BLaER1 treated with 17β-estradiol and CSF1 and Interleukin-3, amounts not matched to agents 10 nM and 100 nM (cell line): ENCODE measurements at regions not wholly inside any gene's neighbourhood (a gene's known extent, or its start where the extent isn't known, plus 50 kb on each side); places are given as distances from the start of the nearest gene placed in this dataset.
A peak's percentile ranks its signal among the peaks of the same experiment; 100 is the strongest.
"Not testable (repeated sequence)": the region's sequence is repeated elsewhere in the genome, so short reads cannot be mapped to it uniquely, and the experiment has no call there.

ENCODE experiments used
- H3K27ac ChIP-seq, 11 experiments: shearing (Covaris generic); formaldehyde crosslinking; 2 replicates each; pipeline ENCODE4 v1.8.1; 2022
- H3K27me3 ChIP-seq, 11 experiments: shearing (Covaris generic); formaldehyde crosslinking; 2 replicates each; pipeline ENCODE4 v1.8.1; 2022
- H3K36me3 ChIP-seq, 11 experiments: shearing (Covaris generic); formaldehyde crosslinking; 2 replicates each; pipeline ENCODE4 v1.8.1; 2022
- H3K4me1 ChIP-seq, 10 experiments: shearing (Covaris generic); formaldehyde crosslinking; 2 replicates each; pipeline ENCODE4 v1.8.1; 2022
- H3K4me2 ChIP-seq, 11 experiments: shearing (Covaris generic); formaldehyde crosslinking; 2 replicates each; pipeline ENCODE4 v1.8.1; 2022
- H3K4me3 ChIP-seq, 10 experiments: shearing (Covaris generic); formaldehyde crosslinking; 2 replicates each; pipeline ENCODE4 v1.8.1; 2022
- H3K9ac ChIP-seq, 11 experiments: shearing (Covaris generic); formaldehyde crosslinking; 2 replicates each; pipeline ENCODE4 v1.8.1; 2022
- H3K9me3 ChIP-seq, 11 experiments: shearing (Covaris generic); formaldehyde crosslinking; replicated peaks in 1 of 11; 2 replicates each; pipeline ENCODE4 v1.8.1; 2022
- H4K20me1 ChIP-seq, 11 experiments: shearing (Covaris generic); formaldehyde crosslinking; 2 replicates each; pipeline ENCODE4 v1.8.1; 2022
- Cebpa-rat ChIP-seq, 11 experiments: shearing (Covaris generic); IDR thresholded peaks; 2 replicates each; pipeline ENCODE4 v1.8.1; 2022

DNA sequence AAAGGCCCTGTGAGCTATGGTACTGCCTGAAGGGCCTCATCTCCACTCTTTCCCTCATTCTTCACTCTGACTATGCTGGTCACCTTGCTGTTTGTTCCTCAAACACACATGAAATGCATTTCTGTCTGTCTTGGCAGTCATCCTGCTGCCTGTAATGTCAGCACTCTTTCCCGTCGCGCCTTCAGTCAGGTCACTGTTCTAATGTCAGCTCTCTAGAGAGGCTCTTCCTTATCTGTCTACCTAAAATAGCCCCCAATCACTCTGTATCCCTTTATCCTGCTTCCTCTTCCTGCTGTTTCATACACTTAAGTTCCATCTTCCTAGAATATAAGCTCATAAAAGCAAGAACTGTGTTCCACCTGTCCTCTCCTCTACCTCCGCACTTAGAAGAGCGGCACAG is 215.5 kb downstream of the ZNF33B start:
- no peak for TF ChIP-seq Cebpa-rat (IDR thresholded peaks at IDR 0.05)
- no peak overlapping the region for H3K4me3 ChIP-seq
- H3K9me3 ChIP-seq: no peaks in the 10 kb centered on the region
- H3K4me2 ChIP-seq: no peak overlapping the region
- no peaks in the 10 kb centered on the region for H4K20me1 ChIP-seq
- no peak overlapping the region for H3K27ac ChIP-seq
- no peaks in the 10 kb centered on the region for H3K36me3 ChIP-seq
- no peaks in the 10 kb centered on the region for H3K27me3 ChIP-seq
- no peak overlapping the region for H3K9ac ChIP-seq
- H3K4me1 ChIP-seq: no peaks in the 10 kb centered on the region

DNA sequence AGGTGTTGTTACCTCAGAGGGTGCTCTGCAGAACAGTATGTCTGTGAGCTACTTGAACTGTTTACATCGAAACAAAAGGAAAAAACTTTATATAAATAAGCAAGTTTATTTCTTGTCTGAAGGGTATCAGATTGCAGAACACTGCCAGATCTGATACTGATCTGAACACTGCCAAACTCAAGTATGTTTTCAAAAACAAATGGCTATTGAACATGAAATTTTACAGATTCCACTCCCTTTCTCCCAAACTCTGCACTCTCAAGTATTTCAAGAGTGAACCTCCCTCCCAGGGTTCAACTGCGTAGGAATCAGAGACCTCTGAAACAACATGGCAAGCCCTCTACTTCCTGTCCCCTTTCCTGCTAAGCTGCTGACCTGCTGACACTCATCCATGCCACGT is 216.6 kb downstream of the ZNF33B start:
- no peak overlapping the region for H3K27ac ChIP-seq
- no peaks in the 10 kb centered on the region for H3K9me3 ChIP-seq
- H3K4me1 ChIP-seq: no peaks in the 10 kb centered on the region
- TF ChIP-seq Cebpa-rat (IDR thresholded peaks at IDR 0.05): no peak
- no peaks in the 10 kb centered on the region for H4K20me1 ChIP-seq
- H3K4me3 ChIP-seq: no peak overlapping the region
- H3K9ac ChIP-seq: no peak overlapping the region
- no peaks in the 10 kb centered on the region for H3K36me3 ChIP-seq
- H3K4me2 ChIP-seq: no peak overlapping the region
- no peaks in the 10 kb centered on the region for H3K27me3 ChIP-seq

DNA sequence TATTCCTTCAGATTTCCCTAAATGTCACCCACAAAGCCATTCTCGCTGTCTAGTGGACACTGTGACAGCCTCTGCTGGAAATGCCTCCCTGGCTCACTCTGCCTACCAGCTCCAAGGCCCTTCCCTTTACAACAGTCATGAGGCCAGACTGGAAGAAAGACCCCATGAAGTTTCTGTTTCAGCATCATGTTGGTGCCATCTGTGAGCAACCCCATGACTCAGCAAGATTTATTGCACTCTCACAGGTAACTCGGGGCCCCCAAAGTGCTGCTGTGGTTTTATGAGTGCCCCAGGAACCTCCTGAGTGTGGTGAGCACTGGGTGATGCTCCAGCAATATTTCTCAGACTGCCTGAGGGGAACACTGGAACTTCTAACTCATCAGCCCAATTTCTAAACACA is 218.6 kb downstream of the ZNF33B start:
- Histone ChIP-seq H3K4me2 (no peak overlapping the region), H3K27me3 (no peaks in the 10 kb centered on the region), H3K4me3 (no peak overlapping the region), H3K36me3 (no peaks in the 10 kb centered on the region), H4K20me1 (no peaks in the 10 kb centered on the region), H3K27ac (no peak overlapping the region), H3K9ac (no peak overlapping the region), H3K4me1 (no peaks in the 10 kb centered on the region), H3K9me3 (no peaks in the 10 kb centered on the region)
- TF ChIP-seq Cebpa-rat (IDR thresholded peaks at IDR 0.05): no peak

DNA sequence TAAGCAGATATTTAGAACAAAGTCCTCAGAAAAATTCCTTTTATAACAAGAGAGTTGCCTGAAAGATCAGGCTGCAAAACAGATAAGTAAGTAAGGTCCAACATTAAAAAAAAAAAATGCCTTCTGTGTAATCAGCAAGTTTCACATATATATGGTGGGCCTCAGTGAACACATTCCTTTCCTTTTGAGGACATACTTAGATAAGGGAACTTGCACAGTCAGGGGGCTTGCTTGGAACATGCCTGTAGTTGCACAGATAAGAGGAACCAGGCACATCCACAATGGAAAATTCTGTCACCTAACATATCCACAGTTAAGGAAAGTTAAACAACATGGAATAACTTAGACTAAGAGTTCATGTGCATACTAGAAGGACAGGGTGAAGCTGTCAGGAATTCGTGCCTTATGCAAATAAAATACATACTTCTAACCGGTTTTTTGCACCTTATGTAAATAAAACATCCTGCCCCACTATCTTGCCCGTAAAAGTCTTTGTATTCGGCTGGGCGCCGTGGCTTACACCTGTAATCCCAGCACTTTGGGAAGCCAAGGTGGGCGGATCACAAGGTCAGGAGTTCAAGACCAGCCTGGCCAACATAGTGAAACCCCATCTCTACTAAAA is 257.3 kb downstream of the ZNF33B start:
- H3K27ac ChIP-seq: no peak overlapping the region
- no peaks in the 10 kb centered on the region for H3K27me3 ChIP-seq
- H3K4me2 ChIP-seq: no peak overlapping the region
- H3K4me1 ChIP-seq: no peaks in the 10 kb centered on the region
- no peak overlapping the region for H3K4me3 ChIP-seq
- TF ChIP-seq Cebpa-rat (IDR thresholded peaks at IDR 0.05): no peak
- H3K9me3 ChIP-seq: peaks cover 0 to 20% (median 0%) of the 10 kb centered on the region in 11 experiments; a peak in 7 of 22 replicates
- no peaks in the 10 kb centered on the region for H4K20me1 ChIP-seq
- H3K36me3 ChIP-seq: no peaks in the 10 kb centered on the region
- H3K9ac ChIP-seq: no peak overlapping the region

DNA sequence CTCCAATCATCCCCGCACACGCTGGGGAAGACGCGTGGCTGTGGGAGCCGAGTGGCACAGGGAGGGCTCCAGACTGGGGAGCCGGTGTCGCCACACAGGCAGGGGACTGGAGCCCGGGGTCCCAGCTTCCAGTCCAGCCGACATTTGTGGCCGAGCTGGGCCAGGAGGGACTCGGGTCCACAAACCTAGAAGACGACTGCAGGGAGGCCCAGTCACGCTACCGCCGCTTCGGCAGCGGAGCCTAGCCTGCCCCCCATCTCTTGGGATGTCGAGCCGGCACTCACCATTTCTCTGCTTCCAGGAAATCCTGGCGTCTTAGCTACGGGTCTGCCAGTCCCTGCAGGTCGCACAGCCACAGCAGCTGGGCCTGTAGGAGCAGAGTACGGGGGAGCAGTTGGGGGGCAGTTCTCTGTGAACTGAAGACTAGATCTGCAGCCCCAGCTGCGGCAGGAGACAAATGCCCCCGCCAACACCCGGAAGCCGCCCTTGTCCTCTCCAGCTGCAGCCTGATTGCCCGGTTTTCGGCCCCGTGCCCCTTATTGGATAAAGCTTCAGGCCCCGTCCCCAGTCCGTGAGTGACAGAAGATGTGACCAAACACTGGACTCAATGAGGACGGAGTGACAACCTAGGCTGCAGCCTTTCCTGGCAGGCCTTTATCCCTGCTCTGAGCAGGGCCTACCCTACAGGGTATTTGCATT is 270.7 kb downstream of the ZNF33B start:
- Histone ChIP-seq H3K9ac (no peak overlapping the region), H4K20me1 (no peaks in the 10 kb centered on the region), H3K4me3 (no peak overlapping the region), H3K27me3 (no peaks in the 10 kb centered on the region), H3K36me3 (no peaks in the 10 kb centered on the region), H3K4me1 (no peaks in the 10 kb centered on the region), H3K4me2 (no peak overlapping the region), H3K27ac (no peak overlapping the region), H3K9me3 (peaks cover 25 to 69% (median 34%) of the 10 kb centered on the region in 11 experiments)
- TF ChIP-seq Cebpa-rat (IDR thresholded peaks at IDR 0.05): no peak

DNA sequence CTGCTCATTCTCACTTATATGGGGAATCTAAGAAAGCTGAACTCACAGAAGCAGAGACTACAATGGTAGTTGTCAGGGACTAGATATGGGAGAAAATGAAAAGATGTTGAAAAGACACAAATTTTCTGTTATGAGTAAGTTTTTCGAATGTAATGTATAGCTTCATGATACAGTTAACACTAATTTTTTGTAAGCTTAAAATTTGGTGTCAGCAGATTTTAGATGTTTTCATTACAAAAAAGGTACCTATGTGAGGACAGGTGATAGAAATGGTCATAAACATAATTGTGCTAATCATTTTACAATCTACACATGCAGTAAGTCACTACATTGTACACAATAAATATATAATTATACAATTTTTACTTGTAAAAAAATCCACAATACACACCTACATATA is 286.6 kb downstream of the ZNF33B start:
- no peak overlapping the region for H3K9ac ChIP-seq
- no peaks in the 10 kb centered on the region for H3K36me3 ChIP-seq
- no peak for TF ChIP-seq Cebpa-rat (IDR thresholded peaks at IDR 0.05)
- no peaks in the 10 kb centered on the region for H3K27me3 ChIP-seq
- no peaks in the 10 kb centered on the region for H3K4me1 ChIP-seq
- H4K20me1 ChIP-seq: no peaks in the 10 kb centered on the region
- H3K4me2 ChIP-seq: no peak overlapping the region
- peaks cover 0 to 16% (median 5%) of the 10 kb centered on the region in 11 experiments; a peak in 11 of 22 replicates for H3K9me3 ChIP-seq
- no peak overlapping the region for H3K4me3 ChIP-seq
- H3K27ac ChIP-seq: no peak overlapping the region

DNA sequence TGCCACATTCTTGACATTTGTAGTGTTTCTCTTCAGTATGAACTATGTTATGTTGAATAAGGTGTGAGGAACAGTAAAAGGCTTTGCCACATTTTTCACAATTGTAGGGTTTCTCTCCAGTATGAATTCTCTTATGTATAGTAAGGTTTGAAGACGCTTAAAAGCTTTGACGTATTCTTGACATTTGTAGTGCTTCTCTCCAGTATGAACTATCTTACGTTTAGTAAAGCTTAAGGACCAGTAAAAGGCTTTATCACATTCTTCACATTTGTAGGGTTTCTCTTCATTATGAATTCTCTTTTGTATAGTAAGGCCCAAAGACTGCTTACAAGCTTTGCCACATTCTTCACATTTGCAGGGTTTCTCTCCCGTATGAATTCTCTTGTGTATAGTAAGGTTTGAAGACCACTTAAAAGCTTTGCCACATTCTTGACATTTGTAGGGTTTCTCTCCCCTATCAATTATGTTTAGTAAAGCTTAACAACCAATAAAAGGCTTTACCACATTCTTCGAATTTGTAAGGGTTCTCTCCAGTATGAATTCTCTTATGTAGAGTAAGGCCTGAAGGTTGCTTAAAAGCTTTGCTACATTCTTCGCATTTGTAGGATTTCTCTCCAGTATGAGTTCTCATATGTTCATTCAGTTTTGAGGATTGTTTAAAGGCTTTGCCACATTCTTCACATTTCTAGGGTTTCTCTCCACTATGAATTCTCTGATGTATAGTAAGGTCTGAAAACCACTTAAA is 301.6 kb downstream of the ZNF33B start:
- not testable (repeated sequence) for H4K20me1 ChIP-seq, H3K4me2 ChIP-seq, H3K27me3 ChIP-seq, H3K9ac ChIP-seq, H3K27ac ChIP-seq, H3K4me1 ChIP-seq, H3K4me3 ChIP-seq, H3K36me3 ChIP-seq
- H3K9me3 ChIP-seq: peaks cover 75 to 96% (median 85%) of the 10 kb centered on the region in 11 experiments

DNA sequence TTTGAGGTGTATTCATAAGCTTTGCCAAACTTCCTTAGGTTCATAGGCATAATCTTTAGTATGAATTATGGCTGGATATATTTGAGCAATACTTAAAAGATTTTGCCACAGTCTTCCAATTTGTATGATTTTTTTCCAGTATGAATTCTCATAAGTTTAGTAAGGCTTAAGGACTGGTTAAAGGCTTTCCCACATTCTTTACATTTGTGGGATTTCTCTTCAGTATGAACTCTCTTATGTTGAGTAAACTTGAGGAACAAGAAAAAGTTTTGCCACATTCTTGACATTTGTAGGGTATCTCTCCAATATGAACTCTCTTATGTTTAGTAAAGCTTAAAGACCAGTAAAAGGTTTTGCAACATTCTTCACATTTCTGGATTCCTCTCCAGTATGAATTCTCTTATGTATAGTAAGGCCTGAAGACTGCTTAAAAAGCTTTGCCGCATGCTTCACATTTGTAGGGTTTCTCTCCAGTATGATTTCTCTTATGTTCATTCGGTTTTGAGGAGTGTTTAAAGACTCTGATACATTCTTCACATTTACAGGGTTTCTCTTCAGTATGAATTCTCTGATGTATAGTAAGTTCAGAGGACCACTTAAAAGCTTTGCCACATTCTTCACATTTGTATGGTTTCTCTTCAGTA is 302.6 kb downstream of the ZNF33B start:
- not testable (repeated sequence) for H3K4me3 ChIP-seq, H3K27me3 ChIP-seq, H3K4me1 ChIP-seq, H3K9ac ChIP-seq, H3K36me3 ChIP-seq, H4K20me1 ChIP-seq, H3K4me2 ChIP-seq, H3K27ac ChIP-seq
- peaks cover 69 to 96% (median 84%) of the 10 kb centered on the region in 11 experiments for H3K9me3 ChIP-seq

DNA sequence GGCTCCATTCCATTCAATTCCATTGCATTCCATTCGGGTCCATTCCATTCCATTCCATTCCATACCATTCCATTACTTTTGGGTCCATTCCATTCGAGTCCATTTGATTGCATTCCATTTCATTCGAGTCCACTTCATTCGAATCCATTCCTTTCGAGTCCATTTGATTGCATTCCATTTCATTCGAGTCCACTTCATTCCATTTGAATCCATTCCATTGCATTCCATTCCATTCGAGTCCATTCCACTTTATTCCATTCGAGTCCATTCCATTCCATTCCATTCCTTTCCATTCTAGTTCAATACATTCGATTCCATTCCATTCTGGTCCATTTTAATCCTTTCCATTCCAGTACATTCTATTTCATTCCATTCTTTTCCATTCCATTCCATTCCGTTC is 334.0 kb downstream of the ZNF33B start:
- H3K4me2 ChIP-seq: no peak overlapping the region
- TF ChIP-seq Cebpa-rat (IDR thresholded peaks at IDR 0.05): no peak
- H3K27ac ChIP-seq: no peak overlapping the region
- no peaks in the 10 kb centered on the region for H3K27me3 ChIP-seq
- H3K36me3 ChIP-seq: no peaks in the 10 kb centered on the region
- H3K4me3 ChIP-seq: no peak overlapping the region
- H3K9me3 ChIP-seq: peaks cover 97 to 100% (median 98%) of the 10 kb centered on the region in 11 experiments
- H4K20me1 ChIP-seq: no peaks in the 10 kb centered on the region
- no peaks in the 10 kb centered on the region for H3K4me1 ChIP-seq
- no peak overlapping the region for H3K9ac ChIP-seq

DNA sequence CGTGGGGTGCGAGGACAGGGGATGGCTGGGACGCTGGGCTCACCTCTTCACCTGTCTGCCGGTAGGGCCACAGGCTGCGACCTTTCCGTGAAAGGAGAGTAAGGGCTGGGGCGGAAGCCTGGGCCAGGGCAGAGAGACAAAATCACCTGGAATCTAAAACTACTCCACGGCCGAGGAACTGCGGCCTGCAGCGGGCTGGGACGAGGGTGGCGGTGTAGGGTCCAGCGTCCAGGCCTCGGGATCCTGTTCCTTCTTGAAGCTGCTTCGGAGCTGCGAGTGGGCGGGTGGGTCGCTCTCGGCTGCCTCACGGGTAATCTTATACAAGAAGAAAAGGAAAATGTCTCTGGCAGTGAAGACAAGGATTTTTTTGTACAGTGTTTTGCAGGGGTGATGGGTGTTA is 356.5 kb downstream of the ZNF33B start:
- not testable (repeated sequence) for H3K27me3 ChIP-seq, H3K27ac ChIP-seq, H3K4me2 ChIP-seq, H3K4me3 ChIP-seq, H3K4me1 ChIP-seq, H3K36me3 ChIP-seq, H4K20me1 ChIP-seq, H3K9me3 ChIP-seq, H3K9ac ChIP-seq

DNA sequence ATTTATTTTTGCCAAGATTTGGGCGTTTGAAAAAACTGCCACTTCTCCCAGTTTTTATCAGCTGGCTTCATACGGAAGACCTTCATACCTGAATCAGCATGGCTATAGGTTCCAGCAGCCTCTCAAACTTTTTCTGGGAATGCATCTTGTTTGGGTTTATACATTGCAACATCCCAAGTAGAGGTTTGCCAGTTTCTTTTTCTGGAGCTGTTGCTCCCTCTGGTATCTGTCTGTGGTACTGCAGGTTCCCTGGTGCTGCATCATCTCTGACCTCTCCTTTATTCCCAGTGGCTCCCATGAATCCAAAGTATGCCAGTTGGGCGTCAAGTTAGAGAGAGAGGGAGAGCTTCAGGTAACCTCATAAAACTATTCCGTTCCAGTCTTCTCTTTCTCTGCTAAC is 368.6 kb downstream of the ZNF33B start:
- H3K9me3 ChIP-seq, H3K36me3 ChIP-seq, H3K4me2 ChIP-seq, H3K4me1 ChIP-seq, H3K27me3 ChIP-seq, H4K20me1 ChIP-seq, H3K9ac ChIP-seq, H3K4me3 ChIP-seq, H3K27ac ChIP-seq: not testable (repeated sequence)

DNA sequence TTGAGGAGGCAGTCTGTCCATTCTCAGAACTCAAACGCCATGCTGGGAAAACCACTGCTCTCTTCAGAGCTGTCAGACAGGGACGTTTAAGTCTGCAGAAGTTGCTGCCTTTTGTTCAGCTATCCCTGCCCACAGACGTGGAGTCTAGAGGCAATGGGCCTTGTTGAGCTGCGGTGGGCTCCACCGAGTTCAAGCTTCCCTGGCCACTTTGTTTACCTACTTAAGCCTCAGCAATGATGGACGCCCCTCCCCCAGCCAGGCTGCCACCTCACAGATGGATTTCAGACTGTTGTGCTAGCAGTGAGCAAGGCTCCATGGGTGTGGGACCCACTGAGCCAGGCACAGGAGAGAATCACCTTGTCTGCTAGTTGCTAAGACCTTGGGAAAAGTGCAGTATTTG is 375.1 kb downstream of the ZNF33B start:
- not testable (repeated sequence) for H4K20me1 ChIP-seq, H3K9me3 ChIP-seq

DNA sequence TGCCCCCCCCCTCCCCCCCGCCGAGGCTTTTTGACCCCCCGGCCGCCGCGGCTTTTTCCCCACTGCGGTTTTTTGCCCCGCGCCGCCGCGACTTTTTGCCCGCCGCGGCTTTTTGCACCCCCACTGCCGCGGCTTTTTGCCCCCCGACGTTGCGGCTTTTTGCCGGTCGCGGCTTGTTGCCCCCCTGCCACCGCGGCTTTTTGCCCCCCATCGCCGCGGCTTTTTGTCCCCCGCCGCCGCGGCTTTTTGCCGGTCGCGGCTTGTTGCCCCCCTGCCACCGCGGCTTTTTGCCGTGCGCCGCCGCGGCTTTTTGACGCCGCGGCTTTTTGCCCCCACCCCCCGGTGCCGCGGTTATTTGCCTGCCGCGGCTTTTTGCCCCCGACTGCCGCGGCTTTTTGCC is 395.4 kb downstream of the ZNF33B start:
- not testable (repeated sequence) for H3K9ac ChIP-seq, H3K27ac ChIP-seq, H3K36me3 ChIP-seq, H4K20me1 ChIP-seq, H3K4me1 ChIP-seq, H3K9me3 ChIP-seq
- Histone ChIP-seq H3K4me2 (peak overlapping the region in 3 of 11 experiments; percentile 21 to 33 (median 29); a peak in 4 of 22 replicates), H3K4me3 (peak overlapping the region in 8 of 10 experiments; percentile 19 to 53 (median 39); a peak in 11 of 20 replicates), H3K27me3 (peaks cover 27 to 52% (median 35%) of the 10 kb centered on the region in 11 experiments)

More for the DNA sequence above, 375.1 kb downstream of the ZNF33B start:
- H3K36me3 ChIP-seq, H3K4me3 ChIP-seq, H3K9ac ChIP-seq, H3K4me1 ChIP-seq, H3K27ac ChIP-seq, H3K27me3 ChIP-seq, H3K4me2 ChIP-seq: not testable (repeated sequence)
